DMS79 treated with DMSO at 0.1 percent for 48 hours (cell line): ENCODE measurements at regions not wholly inside any gene's neighbourhood (a gene's known extent, or its start where the extent isn't known, plus 50 kb on each side); places are given as distances from the start of the nearest gene placed in this dataset.
"Not testable (repeated sequence)": the region's sequence is repeated elsewhere in the genome, so short reads cannot be mapped to it uniquely, and the experiment has no call there.

Experiments used
- DNase-seq: peaks from one replicate; lab custom pipeline; 2025; lab: John Stamatoyannopoulos, UW

GRCh38 chr10:44102726-44103255 is 282.1 kb downstream of the CXCL12 start:
- no peak for DNase-seq

- DNase-seq: no peak
Measured at GRCh38 chr10:44101082-44101481, 283.8 kb downstream of the CXCL12 start.

- DNase-seq: no peak
Measured at GRCh38 chr10:44099511-44099910, 285.4 kb downstream of the CXCL12 start.

GRCh38 chr10:44096217-44096616 is 288.7 kb downstream of the CXCL12 start:
- DNase-seq: not testable (repeated sequence)

- DNase-seq: no peak
Measured at GRCh38 chr10:44089671-44090070, 295.2 kb downstream of the CXCL12 start.

- no peak for DNase-seq
Measured at GRCh38 chr10:44087403-44087802, 297.5 kb downstream of the CXCL12 start.

- no peak for DNase-seq
Measured at GRCh38 chr10:44083719-44084400, 301.0 kb downstream of the CXCL12 start.

GRCh38 chr10:44071479-44071878 is 313.4 kb downstream of the CXCL12 start:
- no peak for DNase-seq

- no peak for DNase-seq
Measured at GRCh38 chr10:44070282-44070681, 314.6 kb downstream of the CXCL12 start.

- no peak for DNase-seq
Measured at GRCh38 chr10:44069573-44069972, 315.3 kb downstream of the CXCL12 start.

- no peak for DNase-seq
Measured at GRCh38 chr10:44068716-44069482, 316.0 kb downstream of the CXCL12 start.

- DNase-seq: no peak
Measured at GRCh38 chr10:44067432-44067831, 317.5 kb downstream of the CXCL12 start.

GRCh38 chr10:44066527-44067255 is 318.2 kb downstream of the CXCL12 start:
- DNase-seq: no peak

- DNase-seq: no peak
Measured at GRCh38 chr10:44065788-44066526, 318.9 kb downstream of the CXCL12 start.

- no peak for DNase-seq
Measured at GRCh38 chr10:44064987-44065787, 319.7 kb downstream of the CXCL12 start.

GRCh38 chr10:44064317-44064716 is 320.6 kb downstream of the CXCL12 start:
- DNase-seq: no peak

GRCh38 chr10:44063686-44064085 is 321.2 kb downstream of the CXCL12 start:
- no peak for DNase-seq

- no peak for DNase-seq
Measured at GRCh38 chr10:44060719-44061118, 324.2 kb downstream of the CXCL12 start.

GRCh38 chr10:44060221-44060620 is 324.7 kb downstream of the CXCL12 start:
- no peak for DNase-seq

- no peak for DNase-seq
Measured at GRCh38 chr10:44058259-44058658, 326.6 kb downstream of the CXCL12 start.
